Neuronal stem cell (in vitro differentiated cells): ENCODE measurements at regions not wholly inside any gene's neighbourhood (a gene's known extent, or its start where the extent isn't known, plus 50 kb on each side); places are given as distances from the start of the nearest gene placed in this dataset.

ENCODE experiments used
- DNase-seq: peaks from one replicate; pipeline ENCODE4 v3.0.0-alpha.2; 2013; ENCODE audit warnings: low spot score
- H2AFZ ChIP-seq: one replicate; pipeline ENCODE4 v1.6.1; 2013; ENCODE audit warnings: mild to moderate bottlenecking, low read length, inconsistent platforms
- H2AK5ac ChIP-seq: 2 replicates; pipeline ENCODE4 v1.6.1; 2013; ENCODE audit warnings: low read depth, mild to moderate bottlenecking, inconsistent platforms, low read length, moderate library complexity, mixed read lengths
- H2BK120ac ChIP-seq: 2 replicates; pipeline ENCODE4 v1.6.1; 2013; ENCODE audit warnings: low read depth, mild to moderate bottlenecking, inconsistent platforms, low read length, moderate library complexity, mixed read lengths
- H2BK12ac ChIP-seq: one replicate; pipeline ENCODE4 v1.6.1; 2013; ENCODE audit warnings: low read length, inconsistent platforms
- H2BK15ac ChIP-seq: 2 replicates; pipeline ENCODE4 v1.6.1; 2013; ENCODE audit warnings: mild to moderate bottlenecking, low read length, inconsistent platforms, mixed read lengths
- H2BK5ac ChIP-seq: one replicate; pipeline ENCODE4 v1.6.1; 2013; ENCODE audit warnings: inconsistent platforms, mild to moderate bottlenecking, low read length, moderate library complexity
- H3K14ac ChIP-seq: one replicate; pipeline ENCODE4 v1.6.1; 2013; ENCODE audit warnings: low read length, inconsistent platforms
- H3K18ac ChIP-seq: 2 replicates; pipeline ENCODE4 v1.6.1; 2013; ENCODE audit warnings: low read length, inconsistent platforms
- H3K23ac ChIP-seq: 2 replicates; pipeline ENCODE4 v1.6.1; 2013; ENCODE audit warnings: low read depth, mild to moderate bottlenecking, mixed read lengths, low read length, inconsistent platforms; ENCODE audit not compliant: poor library complexity
- H3K27ac ChIP-seq: replicated peaks from 3 replicates; pipeline ENCODE4 v1.5.1; 2013; ENCODE audit warnings: low read length, inconsistent platforms
- H3K27me3 ChIP-seq, 3 experiments: 2 replicates each; pipeline ENCODE4 v1.6.1; 2013; ENCODE audit warnings: low read length in 3 of 3, mild to moderate bottlenecking in 2 of 3, inconsistent platforms in 1 of 3, low read depth in 1 of 3, mixed read lengths in 1 of 3, moderate library complexity in 1 of 3; ENCODE audit not compliant: control insufficient read depth in 3 of 3, insufficient read depth in 3 of 3
- H3K36me3 ChIP-seq, 2 donors: replicated peaks in 1 of 2; 2 replicates each; pipeline ENCODE4 v1.6.1; 2013; ENCODE audit warnings: low read length in 2 of 2; ENCODE audit not compliant: control insufficient read depth in 2 of 2, insufficient read depth in 2 of 2
- H3K4ac ChIP-seq: 2 replicates; pipeline ENCODE4 v1.6.1; 2013; ENCODE audit warnings: inconsistent platforms, mild to moderate bottlenecking, low read length, moderate library complexity
- H3K4me1 ChIP-seq, 2 donors: 1 replicate in 1 of 2; 2 replicates in 1 of 2; pipeline ENCODE4 v1.6.1; 2013; ENCODE audit warnings: low read length in 2 of 2, low read depth in 1 of 2; ENCODE audit not compliant: control insufficient read depth in 2 of 2, insufficient read depth in 1 of 2
- H3K4me2 ChIP-seq: one replicate; pipeline ENCODE4 v1.6.1; 2013; ENCODE audit warnings: mild to moderate bottlenecking, low read length, inconsistent platforms; ENCODE audit not compliant: insufficient read depth, poor library complexity, severe bottlenecking
- H3K4me3 ChIP-seq, 2 donors: 2 replicates each; pipeline ENCODE4 v1.5.1; 2013; ENCODE audit warnings: low read length in 2 of 2, mild to moderate bottlenecking in 2 of 2, inconsistent platforms in 1 of 2, moderate library complexity in 1 of 2
- H3K79me1 ChIP-seq: one replicate; pipeline ENCODE4 v1.6.1; 2013; ENCODE audit warnings: low read depth, mild to moderate bottlenecking, inconsistent platforms, low read length, moderate library complexity
- H3K9ac ChIP-seq: one replicate; pipeline ENCODE4 v1.6.1; 2013; ENCODE audit warnings: mild to moderate bottlenecking, low read depth, low read length, inconsistent platforms; ENCODE audit not compliant: poor library complexity
- H3K9me3 ChIP-seq, 2 donors: replicated peaks in 1 of 2; 2 replicates each; pipeline versions ENCODE3 to v1.6.1; 2013; ENCODE audit warnings: low read length in 2 of 2, mild to moderate bottlenecking in 2 of 2, inconsistent platforms in 1 of 2, low read depth in 1 of 2, mixed read lengths in 1 of 2, moderate library complexity in 1 of 2; ENCODE audit not compliant: control insufficient read depth in 2 of 2, insufficient read depth in 1 of 2
- H4K8ac ChIP-seq: one replicate; pipeline ENCODE4 v1.6.1; 2013; ENCODE audit warnings: low read depth, mild to moderate bottlenecking, inconsistent platforms, low read length, moderate library complexity
- H4K91ac ChIP-seq: one replicate; pipeline ENCODE4 v1.6.1; 2013; ENCODE audit warnings: low read length, low read depth, mild to moderate bottlenecking, inconsistent platforms; ENCODE audit not compliant: poor library complexity
- WGBS, 2 donors: extraction: QIAGEN DNeasy Blood & Tissue Kit; methylation state at CpG; one replicate each; pipeline ENCODE4 v1.1.7; 2013; ENCODE audit warnings: missing lambda C conversion rate in 2 of 2, mixed read lengths in 1 of 2; ENCODE audit not compliant: insufficient read length in 2 of 2, insufficient replicate concordance in 1 of 2; ENCODE audit errors: extremely low coverage in 2 of 2; 5-methylcytosine and 5-hydroxymethylcytosine counted together

DNA sequence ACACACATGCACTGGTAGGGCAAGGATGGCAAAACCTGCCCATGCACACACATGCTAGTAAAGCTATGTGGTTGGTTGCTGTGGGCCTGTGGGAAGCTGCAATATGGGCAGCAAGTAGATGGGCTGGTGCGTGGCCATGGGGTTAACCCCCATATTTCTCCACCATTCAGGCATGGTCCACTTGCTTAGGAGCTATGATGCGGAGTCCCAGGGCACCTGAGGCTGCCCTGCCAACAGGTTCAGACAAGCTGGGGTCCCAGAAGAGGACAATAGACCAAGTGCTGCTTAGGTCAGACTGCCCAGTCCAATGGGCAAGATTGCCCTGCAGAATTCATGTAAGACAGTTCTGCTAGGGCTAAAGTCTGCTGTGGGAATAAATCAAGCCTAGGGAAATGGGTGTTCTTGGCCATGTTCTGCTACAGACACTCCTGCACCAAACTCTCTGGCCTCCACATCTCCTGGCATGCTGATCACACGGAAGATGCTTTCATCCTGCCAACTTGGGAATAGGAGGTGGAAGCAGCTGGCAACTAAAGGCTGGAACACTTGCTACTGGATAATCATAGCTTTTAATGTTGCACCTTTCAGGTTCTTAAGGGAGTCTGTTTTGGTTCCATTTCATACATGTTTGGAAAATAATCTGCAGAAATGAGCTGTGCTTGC, 646.3 kb upstream of the SLITRK1 start:
- peak overlapping the region; percentile 31 for H2AFZ ChIP-seq
- peak overlapping the region; percentile 42 for H2BK12ac ChIP-seq
- H3K79me1 ChIP-seq: no peaks in the 10 kb centered on the region
- H4K91ac ChIP-seq: peak overlapping the region; percentile 9
- H3K4me3 ChIP-seq: no peak overlapping the region
- no peaks in the 10 kb centered on the region for H3K27me3 ChIP-seq
- no peak overlapping the region for H3K14ac ChIP-seq
- no peak overlapping the region for H3K4ac ChIP-seq
- H2BK5ac ChIP-seq: no peak overlapping the region
- no peak overlapping the region for H4K8ac ChIP-seq
- H3K36me3 ChIP-seq: no peaks in the 10 kb centered on the region
- peaks cover 0 to 3% of the 10 kb centered on the region in 2 donors for H3K4me1 ChIP-seq
- DNase-seq: no peak
- H2BK120ac ChIP-seq: no peak overlapping the region
- H2AK5ac ChIP-seq: peak overlapping the region; percentile 81
- no peak overlapping the region for H3K27ac ChIP-seq
- peak overlapping the region; percentile 81 for H2BK15ac ChIP-seq
- no CpG with 5 or more reads among the region's 3 CpGs for WGBS, 2 donors
- peaks cover 0 to 7% of the 10 kb centered on the region in 2 donors for H3K9me3 ChIP-seq
- no peak overlapping the region for H3K23ac ChIP-seq
- H3K18ac ChIP-seq: peak overlapping the region; percentile 31
- H3K4me2 ChIP-seq: no peak overlapping the region
- H3K9ac ChIP-seq: no peak overlapping the region

DNA sequence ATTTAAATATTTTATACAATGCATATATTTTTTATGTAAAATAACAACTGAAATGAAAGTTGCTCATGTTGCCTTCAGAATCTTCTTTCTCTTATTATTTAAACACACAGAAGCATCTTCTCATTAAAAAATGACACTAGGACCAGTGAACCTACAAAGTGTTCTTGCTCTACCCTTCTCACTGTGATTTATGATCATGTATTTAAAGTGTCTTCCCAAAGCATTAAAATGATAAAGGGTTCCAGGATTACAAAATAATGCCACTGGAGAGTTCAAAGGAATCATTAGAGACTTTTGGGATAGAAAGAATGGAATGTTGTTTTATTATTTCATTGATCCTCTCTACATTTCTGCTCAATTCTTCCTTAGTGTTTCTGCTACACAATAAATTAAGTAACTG, 643.6 kb upstream of the SLITRK1 start:
- Histone ChIP-seq H3K4me2 (no peak overlapping the region), H2BK5ac (no peak overlapping the region), H3K23ac (no peak overlapping the region), H3K79me1 (no peaks in the 10 kb centered on the region), H3K9ac (no peak overlapping the region), H2BK120ac (no peak overlapping the region), H3K9me3 (peaks cover 0 to 7% of the 10 kb centered on the region in 2 donors), H3K4ac (no peak overlapping the region), H2AFZ (no peak overlapping the region), H3K14ac (no peak overlapping the region), H3K4me1 (peaks cover 0 to 3% of the 10 kb centered on the region in 2 donors), H4K8ac (no peak overlapping the region), H2BK12ac (no peak overlapping the region), H3K36me3 (no peaks in the 10 kb centered on the region), H4K91ac (no peak overlapping the region), H2BK15ac (no peak overlapping the region), H3K27ac (no peak overlapping the region), H3K4me3 (no peak overlapping the region), H3K18ac (no peak overlapping the region), H3K27me3 (no peaks in the 10 kb centered on the region), H2AK5ac (no peak overlapping the region)
- DNase-seq: no peak

DNA sequence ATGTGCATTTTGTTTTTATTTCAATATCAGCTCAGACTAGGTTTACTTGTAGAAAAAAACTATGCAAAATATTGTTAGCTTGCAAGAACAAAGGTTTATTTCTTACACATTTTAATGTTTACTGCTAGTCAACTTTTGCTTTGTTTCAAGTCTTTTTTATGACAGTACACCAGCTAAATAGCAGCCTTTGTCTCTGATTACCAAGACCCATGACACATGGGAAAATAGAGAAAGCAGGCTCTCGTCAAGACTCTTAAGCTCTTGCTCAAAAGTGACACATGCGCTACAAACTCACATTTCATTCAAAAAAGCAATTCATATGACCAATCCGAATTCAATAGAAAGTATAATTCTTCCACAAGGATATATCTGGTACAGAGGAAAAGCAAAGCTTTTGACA, 642.3 kb upstream of the SLITRK1 start:
- Histone ChIP-seq H2BK120ac (no peak overlapping the region), H3K36me3 (no peaks in the 10 kb centered on the region), H3K27ac (no peak overlapping the region), H4K8ac (no peak overlapping the region), H3K14ac (no peak overlapping the region), H3K4me2 (no peak overlapping the region), H4K91ac (no peak overlapping the region), H3K4ac (no peak overlapping the region), H2AFZ (no peak overlapping the region), H2AK5ac (no peak overlapping the region), H3K4me1 (peaks cover 0 to 3% of the 10 kb centered on the region in 2 donors), H2BK12ac (no peak overlapping the region), H3K18ac (no peak overlapping the region), H2BK5ac (no peak overlapping the region), H3K4me3 (no peak overlapping the region), H3K27me3 (no peaks in the 10 kb centered on the region), H3K23ac (no peak overlapping the region), H2BK15ac (no peak overlapping the region), H3K9ac (no peak overlapping the region), H3K9me3 (peaks cover 0 to 7% of the 10 kb centered on the region in 2 donors), H3K79me1 (no peaks in the 10 kb centered on the region)
- no CpG with 5 or more reads among the region's 3 CpGs for WGBS, 2 donors
- DNase-seq: no peak

DNA sequence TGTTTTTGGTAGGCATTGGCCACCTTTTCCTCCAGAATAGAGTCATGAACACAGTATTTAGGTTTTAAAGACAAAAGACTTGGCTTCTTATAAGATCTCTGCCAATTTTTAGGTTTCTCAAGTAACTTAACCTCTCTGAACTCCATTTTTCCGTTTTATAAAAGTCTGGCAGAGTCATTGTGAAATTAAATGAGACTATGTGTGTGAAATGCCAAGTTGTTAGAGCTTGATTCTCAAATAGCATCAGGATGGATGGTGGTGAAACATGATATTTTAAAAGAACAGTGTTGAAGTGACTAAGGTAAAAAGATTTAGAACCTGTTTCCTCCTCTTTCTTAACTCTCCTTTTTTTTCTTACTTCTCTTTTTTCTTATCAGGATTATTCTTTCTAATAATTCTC, 617.7 kb upstream of the SLITRK1 start:
- no peak overlapping the region for H3K4ac ChIP-seq
- H3K23ac ChIP-seq: no peak overlapping the region
- H3K27me3 ChIP-seq: no peaks in the 10 kb centered on the region
- no peaks in the 10 kb centered on the region for H3K36me3 ChIP-seq
- DNase-seq: no peak
- H3K4me1 ChIP-seq: no peaks in the 10 kb centered on the region
- H3K9ac ChIP-seq: no peak overlapping the region
- no peak overlapping the region for H4K91ac ChIP-seq
- no peaks in the 10 kb centered on the region for H3K9me3 ChIP-seq
- H3K4me3 ChIP-seq: no peak overlapping the region
- no peak overlapping the region for H2BK12ac ChIP-seq
- H3K79me1 ChIP-seq: no peaks in the 10 kb centered on the region
- H3K14ac ChIP-seq: no peak overlapping the region
- no peak overlapping the region for H2BK15ac ChIP-seq
- H3K4me2 ChIP-seq: no peak overlapping the region
- H3K27ac ChIP-seq: no peak overlapping the region
- H2BK120ac ChIP-seq: no peak overlapping the region
- no peak overlapping the region for H4K8ac ChIP-seq
- no CpG with 5 or more reads among the region's 1 CpG for WGBS, 2 donors
- H3K18ac ChIP-seq: no peak overlapping the region
- H2AFZ ChIP-seq: no peak overlapping the region
- no peak overlapping the region for H2BK5ac ChIP-seq
- no peak overlapping the region for H2AK5ac ChIP-seq
